A549 (cell line): ENCODE measurements at regions not wholly inside any gene's neighbourhood (a gene's known extent, or its start where the extent isn't known, plus 50 kb on each side); places are given as distances from the start of the nearest gene placed in this dataset.

Source experiments
- BHLHE40 ChIP-seq: IDR thresholded peaks from 2 replicates; pipeline ENCODE4 v1.6.1; 2012; ENCODE audit warnings: low read depth, low read length, inconsistent platforms
- CTCF ChIP-seq: fragments of >200 bp; sonication (Bioruptor Twin); formaldehyde crosslinking; IDR thresholded peaks from 3 replicates; pipeline ENCODE4 v1.5.1; 2016
- EHMT2 ChIP-seq: fragments of 200-600 bp; sonication (generic); IDR thresholded peaks from 2 replicates; pipeline ENCODE4 v1.6.1; 2016; ENCODE audit warnings: antibody characterized with exemption, low read depth, mild to moderate bottlenecking, moderate library complexity
- ELK1 ChIP-seq: fragments of 150-350 bp; IDR thresholded peaks from 2 replicates; pipeline ENCODE4 v1.6.1; 2014; ENCODE audit warnings: low read depth, mild to moderate bottlenecking, low read length
- MYC ChIP-seq: IDR thresholded peaks from 2 replicates; pipeline ENCODE4 v1.6.1; 2012; ENCODE audit warnings: mild to moderate bottlenecking, inconsistent platforms, low read length, improper control_type of control experiment, borderline replicate concordance
- POLR2A ChIP-seq: IDR thresholded peaks from 2 replicates; pipeline ENCODE4 v1.6.1; 2012; ENCODE audit warnings: mild to moderate bottlenecking, low read length
- USF2 ChIP-seq: fragments of 450-650 bp; IDR thresholded peaks from 2 replicates; pipeline ENCODE4 v1.6.1; 2014; ENCODE audit warnings: antibody characterized with exemption
- TF ChIP-seq, protein P1 (sequence below): IDR thresholded peaks from 2 replicates; pipeline ENCODE4 v1.6.1; 2012

DNA sequence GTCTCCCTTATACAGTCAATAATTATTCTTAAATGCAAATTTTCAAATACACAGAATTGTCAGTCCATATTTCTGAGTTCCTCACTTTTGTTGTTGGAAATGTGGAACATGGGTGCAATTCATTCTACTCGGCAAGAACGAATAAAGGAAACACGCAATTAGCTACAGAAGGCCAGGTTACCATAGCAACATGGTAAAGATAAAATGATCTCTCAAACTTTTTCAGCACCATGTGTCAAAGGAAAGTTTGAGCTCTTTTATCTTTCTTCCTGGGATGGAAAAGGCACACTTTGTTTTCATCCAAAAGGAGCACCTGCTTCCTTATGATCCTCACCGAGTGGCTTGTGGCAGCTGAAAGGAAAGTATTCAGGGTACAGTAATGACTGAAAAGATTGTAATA lies 595.0 kb downstream of the RPS29 start:
- TF ChIP-seq MYC = no peak
- no peak for TF ChIP-seq POLR2A
- TF ChIP-seq CTCF = no peak
- TF ChIP-seq ELK1 = no peak
- TF ChIP-seq USF2 = no peak
- TF ChIP-seq BHLHE40 = no peak
- TF ChIP-seq, protein P1, sequence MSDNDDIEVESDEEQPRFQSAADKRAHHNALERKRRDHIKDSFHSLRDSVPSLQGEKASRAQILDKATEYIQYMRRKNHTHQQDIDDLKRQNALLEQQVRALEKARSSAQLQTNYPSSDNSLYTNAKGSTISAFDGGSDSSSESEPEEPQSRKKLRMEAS = no peak
- TF ChIP-seq EHMT2 = no peak
